ENCODE measurements at regions not wholly inside any gene's neighbourhood (a gene's known extent, or its start where the extent isn't known, plus 50 kb on each side); places are given as distances from the start of the nearest gene placed in this dataset.

- DNase-seq (ENCODE audit: low spot score), result no peak
Measured at GRCh38 chr2:174668075-174668474, 70.5 kb upstream of the WIPF1 start.

- DNase-seq (ENCODE audit: low spot score), result no peak
Measured at GRCh38 chr2:174667250-174667860, 69.8 kb upstream of the WIPF1 start.

- DNase-seq (ENCODE audit: low spot score), result no peak
Measured at GRCh38 chr2:174666845-174667244, 69.2 kb upstream of the WIPF1 start.

- no peak for DNase-seq (ENCODE audit: low spot score)
Measured at GRCh38 chr2:174666312-174666711, 68.7 kb upstream of the WIPF1 start.

GRCh38 chr2:174664084-174664759, 66.6 kb upstream of the WIPF1 start:
- DNase-seq (ENCODE audit: low spot score), result no peak

GRCh38 chr2:174663550-174663949, 65.9 kb upstream of the WIPF1 start:
- no peak for DNase-seq (ENCODE audit: low spot score)

GRCh38 chr2:174662859-174663258, 65.3 kb upstream of the WIPF1 start:
- DNase-seq (ENCODE audit: low spot score), result no peak

GRCh38 chr2:174662459-174662858, 64.9 kb upstream of the WIPF1 start:
- DNase-seq (ENCODE audit: low spot score), result no peak

GRCh38 chr2:174660984-174661675, 63.5 kb upstream of the WIPF1 start:
- no peak for DNase-seq (ENCODE audit: low spot score)

GRCh38 chr2:174659069-174659900, 61.7 kb upstream of the WIPF1 start:
- DNase-seq (ENCODE audit: low spot score), result no peak

- DNase-seq (ENCODE audit: low spot score), result no peak
Measured at GRCh38 chr2:174656676-174657176, 59.1 kb upstream of the WIPF1 start.

GRCh38 chr2:174656035-174656434, 58.4 kb upstream of the WIPF1 start:
- no peak for DNase-seq (ENCODE audit: low spot score)

- DNase-seq (ENCODE audit: low spot score), result no peak
Measured at GRCh38 chr2:174654419-174654941, 56.9 kb upstream of the WIPF1 start.

GRCh38 chr2:174648896-174649295, 51.3 kb upstream of the WIPF1 start:
- DNase-seq (ENCODE audit: low spot score), result no peak
